Adrenal gland (tissue), 9 donors: ENCODE measurements at regions not wholly inside any gene's neighbourhood (a gene's known extent, or its start where the extent isn't known, plus 50 kb on each side); places are given as distances from the start of the nearest gene placed in this dataset.

Experiments used
- DNase-seq, 7 donors: peaks; one replicate each; pipeline ENCODE4 v3.0.0-alpha.2; 2019 to 2020
- H3K27ac ChIP-seq, 5 donors: fragments of 200-600 bp; sonication (generic) in 4 of 5; 1 replicate in 3 of 5; 2 replicates in 2 of 5; pipeline versions ENCODE4 v1.5.1 to v1.8.0; 2016 to 2020; ENCODE audit warnings: mild to moderate bottlenecking in 1 of 5
- H3K27me3 ChIP-seq: fragments of 200-600 bp; 2 replicates; pipeline ENCODE4 v1.8.0; 2021
- H3K36me3 ChIP-seq, 2 donors: fragments of 200-600 bp; replicated peaks in 1 of 2; 1 replicate in 1 of 2; 2 replicates in 1 of 2; pipeline versions ENCODE4 v1.5.1 to v1.8.0; 2018 to 2022
- H3K4me1 ChIP-seq, 2 donors: fragments of 200-600 bp; replicated peaks in 1 of 2; 1 replicate in 1 of 2; 2 replicates in 1 of 2; pipeline versions ENCODE4 v1.5.1 to v1.8.0; 2018 to 2021
- H3K4me3 ChIP-seq, 4 donors: fragments of 200-600 bp; sonication (generic) in 3 of 4; one replicate each; pipeline ENCODE4 v1.5.1; 2016 to 2018
- H3K9me3 ChIP-seq, 3 donors: fragments of 200-600 bp; sonication (generic) in 1 of 3; replicated peaks in 1 of 3; 1 replicate in 2 of 3; 2 replicates in 1 of 3; pipeline versions ENCODE4 v1.5.1 to v1.8.0; 2016 to 2021
- CTCF ChIP-seq, 6 experiments: fragments of 450-650 bp in 4 of 6; fragments of 200-600 bp in 2 of 6; sonication (generic) in 1 of 6; IDR thresholded peaks; 1 replicate in 5 of 6; 2 replicates in 1 of 6; pipeline versions ENCODE4 v1.5.1 to v1.8.0; 2016 to 2021; ENCODE audit warnings: antibody characterized with exemption in 6 of 6, mild to moderate bottlenecking in 2 of 6, moderate library complexity in 1 of 6
- POLR2A ChIP-seq, 2 donors: fragments of 450-650 bp; IDR thresholded peaks; one replicate each; pipeline ENCODE4 v1.6.1; 2017; ENCODE audit warnings: antibody characterized with exemption in 2 of 2, mild to moderate bottlenecking in 2 of 2, moderate library complexity in 1 of 2
- WGBS, 4 donors: extraction: QIAGEN DNeasy Blood & Tissue Kit in 2 of 4; methylation state at CpG; one replicate each; pipeline versions ENCODE4 v1.1.5 to v1.1.7; 2013 to 2017; 5-methylcytosine and 5-hydroxymethylcytosine counted together
- intact Hi-C, 2 donors: fragments of 100-400 bp; cut with DNase I; formaldehyde crosslinking; loops; one replicate each; pipeline versions ENCODE4 v1.14.1 to v1.15.0; 2022 to 2023
- donor health status: healthy with polysubstance abuse.
- donor health status: Bipolar disorder and iron deficiency.
- donor health status: DM: yes; HTN: yes; CAD: no.
- donor health status: DM: no; HTN: no; CAD: no.
- donor health status: DM: no; HTN: no; CAD: no.

- Histone ChIP-seq H3K36me3 (no peaks in the 10 kb centered on the region), H3K9me3 (no peaks in the 10 kb centered on the region), H3K4me3 (no peak overlapping the region), H3K4me1 (no peaks in the 10 kb centered on the region), H3K27ac (no peak overlapping the region), H3K27me3 (no peaks in the 10 kb centered on the region)
- DNase-seq, result no peak
- WGBS, 4 donors, result 48 to 70% (median 60%) methylated on average over 8 to 10 of the region's 10 CpGs
- intact Hi-C loops, result loop anchor here in 1 of 2 donors (5.0 kb wide), 1 partner anchor 220 kb away; no protein-coding TSS in a partner anchor
- TF ChIP-seq POLR2A (IDR thresholded peaks at IDR 0.05) (no peak), CTCF (IDR thresholded peaks at IDR 0.05) (no peak)
Measured at GRCh38 chr6:187210-187861, 105.0 kb upstream of the DUSP22 start.

GRCh38 chr6:188821-189655, 103.2 kb upstream of the DUSP22 start:
- Histone ChIP-seq H3K36me3 (no peaks in the 10 kb centered on the region), H3K27me3 (no peaks in the 10 kb centered on the region), H3K4me3 (no peak overlapping the region), H3K9me3 (no peaks in the 10 kb centered on the region), H3K4me1 (no peaks in the 10 kb centered on the region), H3K27ac (no peak overlapping the region)
- intact Hi-C loops, result loop anchor here in 1 of 2 donors (5.0 kb wide), 1 partner anchor 218 kb away; no protein-coding TSS in a partner anchor
- TF ChIP-seq CTCF (IDR thresholded peaks at IDR 0.05) (peak; percentile 68 to 93 (median 79)), POLR2A (IDR thresholded peaks at IDR 0.05) (no peak)
- WGBS, 4 donors, result 17 to 37% (median 25%) methylated on average over 13 of the region's 13 CpGs
- DNase-seq, result peak; percentile 79 to 92 (median 83)

- Histone ChIP-seq H3K4me3 (no peak overlapping the region), H3K4me1 (no peaks in the 10 kb centered on the region), H3K27ac (no peak overlapping the region), H3K27me3 (no peaks in the 10 kb centered on the region), H3K36me3 (no peaks in the 10 kb centered on the region), H3K9me3 (no peaks in the 10 kb centered on the region)
- no peak for DNase-seq
- WGBS, 4 donors, result 87 to 91% (median 87%) methylated on average over 8 of the region's 8 CpGs
- no peak for TF ChIP-seq CTCF (IDR thresholded peaks at IDR 0.05)
- TF ChIP-seq POLR2A (IDR thresholded peaks at IDR 0.05), result no peak
- intact Hi-C loops, result loop anchor here in 1 of 2 donors (5.0 kb wide), 1 partner anchor 218 kb away; no protein-coding TSS in a partner anchor
Measured at GRCh38 chr6:189676-190075, 102.6 kb upstream of the DUSP22 start.

- intact Hi-C loops, result no loop called here
- Histone ChIP-seq H3K4me3 (no peak overlapping the region), H3K27ac (no peak overlapping the region), H3K36me3 (no peaks in the 10 kb centered on the region), H3K4me1 (peaks cover 0 to 6% of the 10 kb centered on the region in 2 donors), H3K27me3 (no peaks in the 10 kb centered on the region), H3K9me3 (no peaks in the 10 kb centered on the region)
- TF ChIP-seq POLR2A (IDR thresholded peaks at IDR 0.05), result no peak
- TF ChIP-seq CTCF (IDR thresholded peaks at IDR 0.05), result no peak
- WGBS, 4 donors, result 77 to 89% (median 85%) methylated on average over 2 to 11 of the region's 11 CpGs
- DNase-seq, result no peak
Measured at GRCh38 chr6:190596-191395, 101.5 kb upstream of the DUSP22 start.
